Keratinocyte (primary cell): ENCODE measurements at regions not wholly inside any gene's neighbourhood (a gene's known extent, or its start where the extent isn't known, plus 50 kb on each side); places are given as distances from the start of the nearest gene placed in this dataset.

Source experiments
- EZH2 ChIP-seq: IDR thresholded peaks from one replicate; pipeline ENCODE4 v1.6.1; 2012; ENCODE audit warnings: inconsistent platforms, mild to moderate bottlenecking, low read length, moderate library complexity
- TF ChIP-seq, protein P1 (sequence below), 3 experiments: IDR thresholded peaks in 1 of 3; conservative IDR thresholded peaks in 1 of 3; optimal IDR thresholded peaks in 1 of 3; 2 replicates in 2 of 3; 3 replicates in 1 of 3; pipeline versions ENCODE3 to v1.5.1; 2011; ENCODE audit warnings: low read length in 3 of 3, mild to moderate bottlenecking in 3 of 3, moderate library complexity in 2 of 3, control low read depth in 1 of 3, inconsistent platforms in 1 of 3; ENCODE audit not compliant: insufficient read depth in 2 of 3; ENCODE audit errors: extremely low read depth in 1 of 3

DNA sequence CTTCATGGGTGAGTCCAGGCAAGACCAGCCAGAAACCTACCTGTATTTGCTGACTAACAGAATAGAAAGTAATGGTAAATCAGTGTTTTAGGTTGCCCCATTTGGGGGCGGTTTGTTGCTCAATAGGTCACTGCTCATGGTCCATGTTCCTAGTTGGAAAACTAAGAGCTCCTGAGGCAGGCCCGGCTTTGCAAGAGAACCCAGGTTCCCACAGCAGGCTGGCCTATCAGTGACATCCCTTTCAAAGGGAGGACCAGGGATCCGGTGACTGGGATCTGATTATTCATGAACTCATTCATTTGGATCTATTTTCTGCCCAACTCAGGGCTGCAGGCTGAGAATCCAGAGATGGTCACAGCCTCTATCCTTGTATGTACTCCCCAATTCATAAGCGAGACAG is 163.9 kb downstream of the WNT7A start:
- TF ChIP-seq, protein P1, sequence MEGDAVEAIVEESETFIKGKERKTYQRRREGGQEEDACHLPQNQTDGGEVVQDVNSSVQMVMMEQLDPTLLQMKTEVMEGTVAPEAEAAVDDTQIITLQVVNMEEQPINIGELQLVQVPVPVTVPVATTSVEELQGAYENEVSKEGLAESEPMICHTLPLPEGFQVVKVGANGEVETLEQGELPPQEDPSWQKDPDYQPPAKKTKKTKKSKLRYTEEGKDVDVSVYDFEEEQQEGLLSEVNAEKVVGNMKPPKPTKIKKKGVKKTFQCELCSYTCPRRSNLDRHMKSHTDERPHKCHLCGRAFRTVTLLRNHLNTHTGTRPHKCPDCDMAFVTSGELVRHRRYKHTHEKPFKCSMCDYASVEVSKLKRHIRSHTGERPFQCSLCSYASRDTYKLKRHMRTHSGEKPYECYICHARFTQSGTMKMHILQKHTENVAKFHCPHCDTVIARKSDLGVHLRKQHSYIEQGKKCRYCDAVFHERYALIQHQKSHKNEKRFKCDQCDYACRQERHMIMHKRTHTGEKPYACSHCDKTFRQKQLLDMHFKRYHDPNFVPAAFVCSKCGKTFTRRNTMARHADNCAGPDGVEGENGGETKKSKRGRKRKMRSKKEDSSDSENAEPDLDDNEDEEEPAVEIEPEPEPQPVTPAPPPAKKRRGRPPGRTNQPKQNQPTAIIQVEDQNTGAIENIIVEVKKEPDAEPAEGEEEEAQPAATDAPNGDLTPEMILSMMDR (optimal IDR thresholded peaks at IDR 0.05 in 1 of 3, IDR thresholded peaks at IDR 0.05 in 1 of 3, conservative IDR thresholded peaks at IDR 0.05 in 1 of 3; ENCODE audit: extremely low read depth in 1 of 3, insufficient read depth in 2 of 3, low read length in 3 of 3) = no peak
- TF ChIP-seq EZH2 = no peak
